Adrenal gland (tissue), 5 donors: ENCODE measurements at regions not wholly inside any gene's neighbourhood (a gene's known extent, or its start where the extent isn't known, plus 50 kb on each side); places are given as distances from the start of the nearest gene placed in this dataset.

ENCODE experiments used
- POLR2A ChIP-seq, 2 donors: fragments of 450-650 bp; IDR thresholded peaks; one replicate each; pipeline ENCODE4 v1.6.1; 2017; ENCODE audit warnings: antibody characterized with exemption in 2 of 2, mild to moderate bottlenecking in 2 of 2, moderate library complexity in 1 of 2
- TF ChIP-seq, protein P1 (sequence below), 6 experiments: fragments of 450-650 bp in 4 of 6; fragments of 200-600 bp in 2 of 6; sonication (generic) in 1 of 6; IDR thresholded peaks; 1 replicate in 5 of 6; 2 replicates in 1 of 6; pipeline versions ENCODE4 v1.5.1 to v1.8.0; 2016 to 2021; ENCODE audit warnings: antibody characterized with exemption in 6 of 6, mild to moderate bottlenecking in 2 of 6, moderate library complexity in 1 of 6
- donor health status: DM: no; HTN: no; CAD: no.

DNA sequence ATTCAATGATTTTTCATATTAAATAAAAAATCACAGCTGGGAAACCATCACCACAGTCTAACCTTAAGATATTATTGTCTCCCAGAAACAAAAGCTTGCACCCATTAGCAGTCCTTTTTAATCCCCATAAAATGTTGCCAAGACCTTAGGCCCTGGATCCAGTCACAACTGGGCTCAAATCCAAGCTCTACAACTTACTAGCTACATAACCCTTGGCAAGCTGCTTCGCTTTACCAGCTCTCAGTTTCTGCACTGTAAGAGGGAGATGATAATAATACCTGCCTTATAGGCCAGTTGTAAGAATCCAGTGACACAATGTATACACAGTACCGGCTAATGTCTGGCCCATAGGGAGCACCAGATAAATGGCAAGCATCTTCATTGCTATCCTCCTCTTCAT is 400.9 kb upstream of the FGF13 start:
- TF ChIP-seq POLR2A (IDR thresholded peaks at IDR 0.05): no peak
- TF ChIP-seq, protein P1, sequence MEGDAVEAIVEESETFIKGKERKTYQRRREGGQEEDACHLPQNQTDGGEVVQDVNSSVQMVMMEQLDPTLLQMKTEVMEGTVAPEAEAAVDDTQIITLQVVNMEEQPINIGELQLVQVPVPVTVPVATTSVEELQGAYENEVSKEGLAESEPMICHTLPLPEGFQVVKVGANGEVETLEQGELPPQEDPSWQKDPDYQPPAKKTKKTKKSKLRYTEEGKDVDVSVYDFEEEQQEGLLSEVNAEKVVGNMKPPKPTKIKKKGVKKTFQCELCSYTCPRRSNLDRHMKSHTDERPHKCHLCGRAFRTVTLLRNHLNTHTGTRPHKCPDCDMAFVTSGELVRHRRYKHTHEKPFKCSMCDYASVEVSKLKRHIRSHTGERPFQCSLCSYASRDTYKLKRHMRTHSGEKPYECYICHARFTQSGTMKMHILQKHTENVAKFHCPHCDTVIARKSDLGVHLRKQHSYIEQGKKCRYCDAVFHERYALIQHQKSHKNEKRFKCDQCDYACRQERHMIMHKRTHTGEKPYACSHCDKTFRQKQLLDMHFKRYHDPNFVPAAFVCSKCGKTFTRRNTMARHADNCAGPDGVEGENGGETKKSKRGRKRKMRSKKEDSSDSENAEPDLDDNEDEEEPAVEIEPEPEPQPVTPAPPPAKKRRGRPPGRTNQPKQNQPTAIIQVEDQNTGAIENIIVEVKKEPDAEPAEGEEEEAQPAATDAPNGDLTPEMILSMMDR (IDR thresholded peaks at IDR 0.05): no peak
